ENCODE measurements at regions not wholly inside any gene's neighbourhood (a gene's known extent, or its start where the extent isn't known, plus 50 kb on each side); places are given as distances from the start of the nearest gene placed in this dataset.

DNA sequence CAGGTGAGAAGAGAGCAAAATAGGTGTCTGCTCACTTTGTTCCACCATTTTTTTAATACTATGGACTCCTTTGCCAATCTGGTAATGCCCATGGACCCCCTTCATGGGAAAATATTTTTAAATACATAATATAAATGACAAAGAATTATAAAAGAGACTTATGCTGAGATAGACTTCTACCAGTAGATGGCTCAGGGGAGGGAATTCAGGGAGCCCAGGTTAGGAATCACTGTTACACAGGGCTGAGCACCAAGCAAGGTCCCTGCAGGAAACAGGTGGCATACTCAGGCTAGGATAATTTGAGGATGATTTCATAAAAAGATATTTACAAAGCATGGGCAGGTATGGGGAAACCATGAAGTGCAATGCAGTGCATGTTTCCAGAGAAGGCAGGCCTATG is 525.9 kb downstream of the FGF9 start:
- dilution Hi-C loops (cut with HindIII; ENCODE audit: low sequenced_read_pairs, unreplicated experiment) = no loop called here
- H2BK20ac ChIP-seq (ENCODE audit: low read depth, low read length) = no peak overlapping the region
- no peak overlapping the region for H3K23ac ChIP-seq (ENCODE audit: low read depth, low read length)
- H3K4me3 ChIP-seq (ENCODE audit: insufficient read depth, low read depth, low read length) = no peak overlapping the region
- no peaks in the 10 kb centered on the region for H3K36me3 ChIP-seq (ENCODE audit: control insufficient read depth, insufficient read depth, low read length)
- H3K27me3 ChIP-seq (ENCODE audit: control insufficient read depth, insufficient read depth, low read length) = no peaks in the 10 kb centered on the region; the same call in 1 of the 2 replicates
- ChIA-PET CTCF (no interaction called here), POLR2A (ENCODE audit: unreplicated experiment) (no interaction called here)
- DNase-seq = no peak
- H3K4me1 ChIP-seq (ENCODE audit: control insufficient read depth, insufficient read depth, low read length) = peaks cover 8% of the 10 kb centered on the region; the same call in 1 of the 2 replicates
- no peak overlapping the region for H2BK15ac ChIP-seq (ENCODE audit: low read depth, low read length)
- H2BK5ac ChIP-seq (ENCODE audit: low read depth, low read length, poor library complexity, severe bottlenecking) = no peak overlapping the region
- no peak overlapping the region for H2AK5ac ChIP-seq (ENCODE audit: low read depth, low read length)
- H3K9me3 ChIP-seq (ENCODE audit: control insufficient read depth, insufficient read depth, low read length) = no peaks in the 10 kb centered on the region
- H4K91ac ChIP-seq (ENCODE audit: insufficient read depth, low read depth, low read length) = no peak overlapping the region
- H3K27ac ChIP-seq (ENCODE audit: insufficient read depth, low read length) = no peak overlapping the region
- intact Hi-C loops (cut with micrococcal nuclease) = loop anchor here (10.0 kb wide), 1 partner anchor 522 kb away; the partner anchor contains the start of gene FGF9
- H4K20me1 ChIP-seq (ENCODE audit: insufficient read depth, low read length) = no peaks in the 10 kb centered on the region
- H3K56ac ChIP-seq (ENCODE audit: extremely low read depth, insufficient read depth, low read length) = no peak overlapping the region
- no peaks in the 10 kb centered on the region for H3K79me1 ChIP-seq (ENCODE audit: low read depth in 1 of 2, low read length in 2 of 2)
- H3K18ac ChIP-seq (ENCODE audit: low read depth, low read length) = no peak overlapping the region
- H3K4me2 ChIP-seq (ENCODE audit: low read depth, low read length) = no peak overlapping the region
- H2AFZ ChIP-seq (replicated peaks; ENCODE audit: low read length, poor library complexity) = no peak overlapping the region
- no peak overlapping the region for H3K14ac ChIP-seq (replicated peaks; ENCODE audit: low read depth, low read length)
- no peak overlapping the region for H3K4ac ChIP-seq (ENCODE audit: low read depth, low read length)
- no peak overlapping the region for H4K5ac ChIP-seq (ENCODE audit: low read depth, low read length)
- BruUV-seq (replicated peaks) = no TSS peak
- no peak overlapping the region for H2BK120ac ChIP-seq (ENCODE audit: low read depth, low read length)
- no peak overlapping the region for H4K8ac ChIP-seq (ENCODE audit: low read depth in 2 of 2, low read length in 2 of 2)
- no peak for ATAC-seq (ENCODE audit: low read depth)
- in situ Hi-C loops (cut with MboI; ENCODE audit: low sequenced_read_pairs) = no loop called here
- TF ChIP-seq MAFK (IDR thresholded peaks at IDR 0.05; ENCODE audit: low read depth, low read length) (no peak), CEBPB (IDR thresholded peaks at IDR 0.05; ENCODE audit: low read depth, low read length) (no peak), POLR2A (IDR thresholded peaks at IDR 0.05; ENCODE audit: low read depth, low read length) (no peak), FOS (IDR thresholded peaks at IDR 0.05; ENCODE audit: low read depth, low read length) (no peak), SMC3 (IDR thresholded peaks at IDR 0.05; ENCODE audit: low read depth, low read length) (no peak), MXI1 (IDR thresholded peaks at IDR 0.05; ENCODE audit: borderline replicate concordance, low read depth, low read length) (no peak), RAD21 (IDR thresholded peaks at IDR 0.05; ENCODE audit: low read length) (no peak), CHD1 (IDR thresholded peaks at IDR 0.05; ENCODE audit: low read depth, low read length) (no peak), RCOR1 (IDR thresholded peaks at IDR 0.05; ENCODE audit: insufficient replicate concordance, low read length) (no peak), NFE2L2 (IDR thresholded peaks at IDR 0.05; ENCODE audit: low read depth, low read length) (no peak), BHLHE40 (IDR thresholded peaks at IDR 0.05; ENCODE audit: low read depth, low read length) (no peak), RFX5 (IDR thresholded peaks at IDR 0.05; ENCODE audit: low read depth, low read length) (no peak), MAZ (IDR thresholded peaks at IDR 0.05; ENCODE audit: borderline replicate concordance, low read depth, low read length) (no peak)
- TF ChIP-seq, protein P1, sequence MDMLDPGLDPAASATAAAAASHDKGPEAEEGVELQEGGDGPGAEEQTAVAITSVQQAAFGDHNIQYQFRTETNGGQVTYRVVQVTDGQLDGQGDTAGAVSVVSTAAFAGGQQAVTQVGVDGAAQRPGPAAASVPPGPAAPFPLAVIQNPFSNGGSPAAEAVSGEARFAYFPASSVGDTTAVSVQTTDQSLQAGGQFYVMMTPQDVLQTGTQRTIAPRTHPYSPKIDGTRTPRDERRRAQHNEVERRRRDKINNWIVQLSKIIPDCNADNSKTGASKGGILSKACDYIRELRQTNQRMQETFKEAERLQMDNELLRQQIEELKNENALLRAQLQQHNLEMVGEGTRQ (IDR thresholded peaks at IDR 0.05; ENCODE audit: low read depth, low read length) = no peak
- TF ChIP-seq, protein P2, sequence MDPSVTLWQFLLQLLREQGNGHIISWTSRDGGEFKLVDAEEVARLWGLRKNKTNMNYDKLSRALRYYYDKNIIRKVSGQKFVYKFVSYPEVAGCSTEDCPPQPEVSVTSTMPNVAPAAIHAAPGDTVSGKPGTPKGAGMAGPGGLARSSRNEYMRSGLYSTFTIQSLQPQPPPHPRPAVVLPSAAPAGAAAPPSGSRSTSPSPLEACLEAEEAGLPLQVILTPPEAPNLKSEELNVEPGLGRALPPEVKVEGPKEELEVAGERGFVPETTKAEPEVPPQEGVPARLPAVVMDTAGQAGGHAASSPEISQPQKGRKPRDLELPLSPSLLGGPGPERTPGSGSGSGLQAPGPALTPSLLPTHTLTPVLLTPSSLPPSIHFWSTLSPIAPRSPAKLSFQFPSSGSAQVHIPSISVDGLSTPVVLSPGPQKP (IDR thresholded peaks at IDR 0.05; ENCODE audit: borderline replicate concordance, low read depth, low read length) = no peak
- TF ChIP-seq, protein P3, sequence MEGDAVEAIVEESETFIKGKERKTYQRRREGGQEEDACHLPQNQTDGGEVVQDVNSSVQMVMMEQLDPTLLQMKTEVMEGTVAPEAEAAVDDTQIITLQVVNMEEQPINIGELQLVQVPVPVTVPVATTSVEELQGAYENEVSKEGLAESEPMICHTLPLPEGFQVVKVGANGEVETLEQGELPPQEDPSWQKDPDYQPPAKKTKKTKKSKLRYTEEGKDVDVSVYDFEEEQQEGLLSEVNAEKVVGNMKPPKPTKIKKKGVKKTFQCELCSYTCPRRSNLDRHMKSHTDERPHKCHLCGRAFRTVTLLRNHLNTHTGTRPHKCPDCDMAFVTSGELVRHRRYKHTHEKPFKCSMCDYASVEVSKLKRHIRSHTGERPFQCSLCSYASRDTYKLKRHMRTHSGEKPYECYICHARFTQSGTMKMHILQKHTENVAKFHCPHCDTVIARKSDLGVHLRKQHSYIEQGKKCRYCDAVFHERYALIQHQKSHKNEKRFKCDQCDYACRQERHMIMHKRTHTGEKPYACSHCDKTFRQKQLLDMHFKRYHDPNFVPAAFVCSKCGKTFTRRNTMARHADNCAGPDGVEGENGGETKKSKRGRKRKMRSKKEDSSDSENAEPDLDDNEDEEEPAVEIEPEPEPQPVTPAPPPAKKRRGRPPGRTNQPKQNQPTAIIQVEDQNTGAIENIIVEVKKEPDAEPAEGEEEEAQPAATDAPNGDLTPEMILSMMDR (conservative IDR thresholded peaks at IDR 0.05; ENCODE audit: low read depth, low read length) = no peak
- no peak overlapping the region for H3K9ac ChIP-seq (ENCODE audit: low read depth, low read length)
- H3K9me1 ChIP-seq (ENCODE audit: insufficient read depth, low read length) = no peaks in the 10 kb centered on the region
- H2AK9ac ChIP-seq (replicated peaks; ENCODE audit: low read depth, low read length, poor library complexity) = no peak overlapping the region
